ENCODE measurements at regions not wholly inside any gene's neighbourhood (a gene's known extent, or its start where the extent isn't known, plus 50 kb on each side); places are given as distances from the start of the nearest gene placed in this dataset.
"Not testable (repeated sequence)": the region's sequence is repeated elsewhere in the genome, so short reads cannot be mapped to it uniquely, and the experiment has no call there.

DNA sequence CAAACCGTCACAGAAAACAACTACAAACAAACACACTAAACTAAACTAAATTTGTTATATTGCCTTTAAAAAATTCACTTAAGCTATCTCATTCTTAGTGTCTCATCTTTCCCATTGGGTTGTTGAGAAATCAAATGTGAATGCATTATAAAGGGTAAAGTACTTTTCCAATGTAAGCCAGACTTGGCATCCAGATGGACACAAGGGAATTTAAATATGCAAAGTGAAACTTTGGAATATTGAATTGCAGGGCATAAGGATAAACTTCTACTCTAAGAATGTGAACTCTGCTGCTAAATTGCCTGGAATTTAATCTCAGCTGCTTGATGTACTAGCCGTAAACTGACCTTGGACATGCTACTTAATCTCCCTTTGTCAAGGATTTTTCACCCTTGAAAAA is 1554.6 kb downstream of the CDH8 start:
- DNase-seq = no peak

DNA sequence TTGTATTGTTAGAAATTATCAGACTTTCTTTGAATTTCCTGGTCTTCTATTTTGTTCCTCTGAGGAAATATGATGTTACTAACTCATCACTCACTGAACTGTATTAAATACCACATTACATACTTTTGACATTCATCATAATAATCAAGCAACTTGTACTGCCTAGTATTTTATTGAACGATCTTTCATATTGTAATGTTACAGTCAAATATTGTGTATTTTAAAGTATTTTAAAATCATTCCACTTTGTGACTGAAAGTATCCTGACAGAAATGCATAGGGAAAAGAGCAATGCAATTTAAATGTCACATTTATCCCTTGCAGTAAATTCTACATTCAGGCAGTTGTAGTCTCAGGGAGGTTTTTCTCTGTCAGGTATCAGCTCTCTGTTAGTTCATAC is 1557.4 kb downstream of the CDH8 start:
- DNase-seq = no peak

DNA sequence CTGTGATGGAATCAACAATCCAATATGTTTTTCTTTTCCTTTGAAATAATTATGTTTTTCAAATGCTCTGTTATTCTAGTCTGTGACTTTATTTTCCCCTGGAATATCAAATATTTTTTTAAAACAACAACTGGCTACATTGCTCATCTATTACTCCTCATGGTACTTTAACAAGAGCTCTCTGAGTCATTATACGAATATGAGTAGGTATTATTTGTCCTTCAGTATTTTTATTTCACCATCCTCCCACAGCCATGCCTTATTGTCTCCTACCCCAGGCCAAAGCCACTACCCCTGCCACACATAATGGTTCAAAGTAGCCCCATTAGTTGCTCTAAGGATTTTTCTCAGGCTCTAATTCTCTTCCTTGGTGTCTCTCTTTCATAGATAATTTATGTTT is 1572.3 kb downstream of the CDH8 start:
- no peak for DNase-seq

DNA sequence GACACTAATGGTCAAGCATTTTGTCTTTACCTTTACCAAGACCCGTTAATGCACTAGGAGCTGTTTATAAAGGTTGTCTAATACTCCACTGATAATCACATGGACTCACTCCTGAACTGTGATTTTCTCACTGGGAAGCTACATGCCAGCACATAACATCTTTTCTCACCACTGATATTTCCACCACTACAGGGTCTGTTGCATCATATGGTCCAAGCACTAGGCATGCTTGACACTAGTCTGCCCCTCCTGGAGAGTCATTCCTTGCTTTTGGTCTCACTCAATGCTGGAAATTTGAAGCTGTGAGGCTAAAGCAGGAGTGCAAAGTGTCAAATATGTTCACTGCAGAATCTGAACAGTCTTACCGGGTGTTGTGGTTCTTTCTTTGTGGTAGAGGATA is 1576.8 kb downstream of the CDH8 start:
- no peak for DNase-seq

DNA sequence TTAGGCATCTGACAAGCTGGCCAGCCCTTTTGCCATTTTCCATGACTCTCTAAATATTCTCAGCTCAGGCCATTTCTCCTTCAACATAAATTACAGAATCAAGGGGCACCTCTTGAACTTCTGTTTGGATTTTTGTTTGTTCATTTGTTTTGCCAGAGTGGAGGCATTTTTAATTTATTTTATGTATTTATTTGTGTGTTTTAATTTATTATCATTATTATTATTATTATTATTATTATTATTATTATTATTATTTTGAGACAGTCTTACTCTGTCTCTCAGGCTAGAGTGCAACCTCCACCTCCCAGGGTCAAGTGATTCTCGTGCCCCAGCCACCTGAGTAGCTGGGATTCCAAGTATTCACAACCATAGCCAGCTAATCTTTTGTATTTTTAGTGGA is 1578.0 kb downstream of the CDH8 start:
- no peak for DNase-seq

GRCh38 chr16:60452646-60453045 is 1583.6 kb downstream of the CDH8 start:
- no peak for DNase-seq

DNA sequence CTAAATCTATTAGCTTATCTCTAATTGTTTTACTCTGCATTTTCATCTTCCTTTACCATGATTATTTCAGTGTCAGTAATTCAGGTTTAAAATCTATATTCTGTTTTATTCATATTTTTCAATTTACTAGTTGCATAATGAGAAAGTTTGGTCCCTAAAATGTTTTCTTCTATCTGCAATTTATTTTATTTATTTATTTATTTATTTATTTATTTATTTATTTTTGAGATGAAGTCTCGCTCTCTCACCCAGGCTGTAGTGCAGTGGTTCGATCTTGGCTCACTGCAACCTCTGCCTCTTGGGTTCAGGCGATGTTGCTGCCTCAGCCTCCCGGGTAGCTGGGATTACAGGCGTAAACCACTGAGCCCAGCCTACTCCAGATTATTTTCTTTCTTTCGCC is 1597.3 kb downstream of the CDH8 start:
- DNase-seq = no peak

GRCh38 chr16:60432472-60432871 is 1603.8 kb downstream of the CDH8 start:
- no peak for DNase-seq

DNA sequence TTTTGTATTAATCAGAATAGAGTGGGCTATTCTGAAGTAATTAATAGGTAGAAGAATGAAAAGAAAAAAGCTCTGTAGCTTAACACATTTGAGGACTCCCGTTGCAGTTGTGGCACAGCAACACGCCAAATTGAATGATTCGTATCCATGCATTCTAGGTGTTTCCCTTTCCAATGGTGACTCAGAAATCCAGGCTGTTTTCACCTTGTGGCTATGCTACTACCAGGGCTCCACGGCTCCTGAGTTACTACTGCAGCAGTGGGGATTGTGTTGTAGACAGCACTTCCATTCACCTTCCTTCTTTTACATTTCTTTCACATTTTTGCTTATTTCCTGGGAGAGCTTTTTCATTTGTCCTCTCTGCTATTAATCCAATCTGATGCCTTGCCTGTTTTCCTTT is 1616.4 kb downstream of the CDH8 start:
- no peak for DNase-seq

DNA sequence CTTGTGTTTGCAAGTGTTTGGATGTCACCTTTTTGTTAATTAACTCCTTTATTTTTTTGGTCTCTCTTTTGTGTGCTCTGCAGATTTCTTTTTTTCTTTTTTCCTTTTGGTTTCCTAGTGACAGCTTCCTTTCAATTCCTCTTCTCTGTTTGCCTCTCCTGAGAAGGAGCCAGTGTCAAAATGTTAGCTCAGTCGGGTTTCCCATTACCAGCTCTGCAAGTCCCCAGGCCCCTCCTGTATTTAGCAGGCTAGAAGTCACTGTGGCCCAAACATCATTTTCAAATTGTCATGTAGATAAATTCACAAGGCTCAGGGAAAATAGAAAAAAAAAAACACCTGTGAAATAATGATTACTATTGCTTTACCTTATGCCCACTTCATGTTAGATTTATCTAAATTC is 1621.6 kb downstream of the CDH8 start:
- no peak for DNase-seq

DNA sequence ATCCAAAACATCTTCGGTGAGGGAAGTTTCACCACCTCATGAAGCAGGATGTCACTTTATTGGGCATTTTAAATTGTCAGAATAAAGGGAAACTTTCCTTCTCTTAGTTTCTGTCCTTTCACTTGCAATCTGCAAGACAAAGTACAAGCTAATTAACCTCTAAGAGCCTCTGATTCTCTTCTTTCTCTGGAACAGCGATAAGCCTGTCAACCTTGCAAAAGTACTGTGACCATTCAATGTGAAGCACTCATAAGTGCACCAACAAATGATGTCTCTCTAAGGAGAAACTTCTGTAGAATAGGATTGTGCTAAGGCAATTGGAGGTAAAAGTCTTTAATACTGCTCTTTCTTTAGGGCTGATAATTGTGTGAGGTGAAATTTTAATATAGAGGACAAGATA is 1622.3 kb downstream of the CDH8 start:
- DNase-seq = no peak

- DNase-seq = no peak
Observed at GRCh38 chr16:60407606-60408005, 1628.6 kb downstream of the CDH8 start.

DNA sequence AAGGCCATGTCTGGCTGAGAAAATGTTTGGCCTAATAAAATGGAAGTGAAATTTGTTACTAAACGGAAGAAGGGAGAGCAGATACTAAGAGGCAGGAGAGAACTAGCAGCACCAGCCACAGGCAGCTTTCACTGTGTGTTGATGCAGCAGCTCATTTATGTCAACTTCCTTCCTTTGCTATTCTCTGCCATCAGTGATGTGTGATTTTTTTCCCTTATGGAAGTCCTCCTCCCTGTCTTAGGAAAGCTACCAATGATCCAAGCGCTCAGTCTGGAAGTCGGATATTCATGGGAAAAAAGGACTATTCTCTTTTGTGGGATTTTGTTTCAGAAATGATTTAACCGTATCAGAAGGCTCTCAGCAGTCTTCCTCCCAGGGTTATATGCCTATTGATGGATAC is 1629.2 kb downstream of the CDH8 start:
- no peak for DNase-seq

- DNase-seq = no peak
Observed at GRCh38 chr16:60405286-60405685, 1631.0 kb downstream of the CDH8 start.

GRCh38 chr16:60404401-60404800 is 1631.8 kb downstream of the CDH8 start:
- DNase-seq = no peak

DNA sequence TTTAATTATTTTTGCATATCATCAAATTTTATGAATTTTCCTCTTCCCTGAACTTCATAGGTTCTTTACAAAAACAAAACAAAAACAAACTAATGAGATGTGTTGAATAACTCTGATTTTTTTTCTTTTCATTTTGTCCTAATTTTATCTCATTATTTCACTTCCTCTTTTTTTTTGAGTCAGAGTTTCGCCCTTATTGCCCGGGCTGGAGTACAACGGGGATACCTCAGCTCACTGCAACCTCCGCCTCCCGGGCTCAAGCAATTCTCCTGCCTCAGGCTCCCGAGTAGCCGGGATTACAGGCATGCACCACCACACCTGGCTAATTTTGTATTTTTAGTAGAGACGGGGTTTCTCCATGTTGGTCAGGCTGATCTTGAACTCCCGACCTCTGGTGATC is 1633.3 kb downstream of the CDH8 start:
- DNase-seq = peak; percentile 40

DNA sequence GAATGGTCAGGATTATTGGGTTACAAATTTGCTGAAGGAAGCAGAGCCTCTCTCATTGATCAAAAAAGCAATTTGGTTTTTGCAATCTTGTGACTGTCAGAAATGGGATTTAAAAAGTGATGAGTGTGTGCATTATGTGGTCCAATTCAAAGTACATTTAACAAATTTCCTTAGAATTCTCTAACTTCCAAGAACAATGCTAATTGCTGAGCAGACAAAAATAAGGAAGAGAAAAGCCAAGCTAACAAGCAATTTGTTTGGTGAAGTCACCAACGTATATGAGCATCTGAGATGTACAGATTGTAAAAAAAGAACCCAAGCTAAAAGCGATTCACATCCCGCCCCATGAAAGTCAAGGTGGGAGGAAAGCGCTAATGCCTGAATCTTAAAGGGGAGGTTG is 1643.9 kb downstream of the CDH8 start:
- DNase-seq = no peak

DNA sequence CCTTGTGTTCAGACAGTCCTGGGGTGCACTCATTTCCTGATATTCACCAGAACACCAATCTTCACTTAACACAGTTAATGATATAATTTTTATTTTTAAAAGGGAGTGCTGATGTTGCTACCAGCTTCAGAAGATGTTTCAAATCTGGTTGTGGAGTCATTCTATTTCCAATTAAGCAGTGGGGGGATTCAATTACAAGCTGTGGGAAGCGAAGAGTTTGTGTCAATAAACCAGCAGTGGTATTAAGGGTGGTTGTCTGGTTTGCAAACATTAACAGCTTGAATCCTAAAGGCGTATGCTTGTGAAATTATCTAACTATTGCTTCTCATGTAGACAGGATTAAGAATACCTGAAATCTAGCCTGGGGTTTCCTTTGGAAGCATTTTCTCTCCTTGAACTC is 1637.5 kb upstream of the GOT2 start:
- DNase-seq = no peak

- no peak for DNase-seq
Observed at GRCh38 chr16:60367739-60368138, 1633.6 kb upstream of the GOT2 start.

- DNase-seq = no peak
Observed at GRCh38 chr16:60363566-60363965, 1629.5 kb upstream of the GOT2 start.

GRCh38 chr16:60359866-60360265 is 1625.8 kb upstream of the GOT2 start:
- not testable (repeated sequence) for DNase-seq

DNA sequence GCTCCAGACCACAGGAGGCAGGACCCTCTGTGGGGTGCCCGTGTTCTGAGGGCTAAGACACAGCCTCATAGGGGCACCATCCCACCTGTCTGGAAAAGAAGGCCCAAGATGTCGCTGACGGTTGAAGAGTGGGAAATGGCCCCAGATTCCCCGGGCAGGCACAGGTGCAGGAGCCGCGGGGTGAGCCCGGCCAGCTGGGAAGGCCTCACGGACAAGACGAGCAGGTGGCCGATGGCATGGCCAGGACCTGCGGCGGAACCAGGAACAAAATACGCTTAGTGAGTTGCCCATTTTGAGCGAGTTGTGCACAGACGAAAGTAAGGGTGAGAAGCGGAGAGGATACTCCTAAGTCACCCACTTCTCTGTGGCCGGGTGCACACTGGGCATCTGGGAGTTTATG is 1625.3 kb upstream of the GOT2 start:
- not testable (repeated sequence) for DNase-seq

DNA sequence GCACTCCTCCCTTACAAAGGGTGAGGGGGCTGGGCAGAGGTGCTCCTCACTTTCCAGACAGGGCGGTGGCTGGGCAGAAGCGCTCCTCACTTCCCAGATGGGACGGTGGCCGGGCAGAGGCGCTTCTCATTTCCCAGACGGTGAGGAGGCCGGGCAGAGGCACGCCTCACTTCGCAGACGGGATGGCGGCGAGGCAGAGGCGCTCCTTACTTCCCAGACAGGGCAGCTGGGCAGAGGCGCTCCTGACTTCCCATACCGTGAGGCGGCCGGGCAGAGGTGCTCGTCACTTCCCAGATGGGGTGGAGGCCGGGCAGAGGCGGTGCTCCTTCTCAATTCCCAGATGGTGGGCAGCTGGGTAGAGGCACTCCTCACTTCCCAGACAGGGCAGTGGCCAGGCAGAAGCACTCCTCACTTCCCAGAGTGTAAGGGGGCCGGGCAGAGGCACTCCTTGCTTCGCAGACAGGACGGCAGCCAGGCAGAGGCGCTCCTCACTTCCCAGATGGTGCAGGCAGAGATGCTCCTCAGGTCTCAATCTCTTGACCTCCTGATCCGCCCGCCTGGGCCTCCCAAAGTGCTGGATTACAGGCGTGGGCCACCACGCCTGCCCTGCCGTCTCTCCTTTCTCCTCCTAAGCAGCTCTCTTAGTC is 1623.9 kb upstream of the GOT2 start:
- not testable (repeated sequence) for DNase-seq

GRCh38 chr16:60346256-60346655 is 1612.1 kb upstream of the GOT2 start:
- DNase-seq = no peak

GRCh38 chr16:60337671-60338070 is 1603.6 kb upstream of the GOT2 start:
- DNase-seq = no peak

DNA sequence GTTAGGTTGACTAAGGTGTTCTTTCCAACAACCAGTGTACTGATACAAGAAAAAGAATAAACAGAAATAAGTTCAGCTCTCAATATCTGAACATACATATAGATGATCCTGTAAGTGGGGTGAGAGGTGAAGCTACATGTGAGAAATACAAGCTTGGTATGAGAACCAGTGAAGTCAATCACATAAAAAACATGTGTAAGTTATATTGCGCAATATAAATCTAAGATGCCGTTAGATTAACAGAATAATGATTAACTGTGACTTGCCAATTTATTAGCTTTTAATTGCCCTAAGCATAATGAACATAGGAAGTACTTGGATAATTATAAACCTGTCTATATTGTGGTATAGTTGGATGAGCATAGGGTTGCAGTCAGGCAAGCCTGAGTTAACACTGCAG is 1597.1 kb upstream of the GOT2 start:
- DNase-seq = no peak

Measured in RPMI8226 (cell line).